Neural cell (in vitro differentiated cells): ENCODE measurements at regions not wholly inside any gene's neighbourhood (a gene's known extent, or its start where the extent isn't known, plus 50 kb on each side); places are given as distances from the start of the nearest gene placed in this dataset.

ENCODE experiments used
- H2AFZ ChIP-seq: fragments of 200-600, 300-800 bp; sonication (generic), shearing (Covaris generic); 2 replicates; pipeline ENCODE4 v1.6.0; 2014; ENCODE audit warnings: low read depth, mild to moderate bottlenecking, antibody characterized with exemption, low read length, moderate library complexity
- H3F3A ChIP-seq: fragments of 200-600 bp; shearing (Covaris generic); 2 replicates; pipeline ENCODE4 v1.6.1; 2016; ENCODE audit warnings: mild to moderate bottlenecking, moderate library complexity, mixed read lengths, antibody characterized with exemption, low read length; ENCODE audit not compliant: insufficient read depth, poor library complexity, severe bottlenecking
- H3K27ac ChIP-seq: fragments of 200-600, 300-800 bp; sonication (generic), shearing (Covaris generic); 2 replicates; pipeline ENCODE4 v1.5.1; 2014; ENCODE audit warnings: mild to moderate bottlenecking, low read length, moderate library complexity
- H3K27me3 ChIP-seq: fragments of 300-800, 200-600 bp; sonication (generic), shearing (Covaris generic); 2 replicates; pipeline ENCODE4 v1.6.0; 2014; ENCODE audit warnings: mild to moderate bottlenecking, low read depth, low read length, moderate library complexity; ENCODE audit not compliant: insufficient read depth
- H3K36me3 ChIP-seq: fragments of 300-800, 200-600 bp; sonication (generic), shearing (Covaris generic); 2 replicates; pipeline ENCODE4 v1.5.1; 2014; ENCODE audit warnings: mild to moderate bottlenecking, antibody characterized with exemption, low read length, moderate library complexity; ENCODE audit not compliant: insufficient read depth
- H3K4me2 ChIP-seq: fragments of 300-800, 200-600 bp; sonication (generic), shearing (Covaris generic); 2 replicates; pipeline ENCODE4 v1.6.0; 2014; ENCODE audit warnings: mild to moderate bottlenecking, low read length
- H3K4me3 ChIP-seq: fragments of 300-800, 200-600 bp; sonication (generic), shearing (Covaris generic); 2 replicates; pipeline ENCODE4 v1.5.1; 2014; ENCODE audit warnings: mild to moderate bottlenecking, low read length, moderate library complexity
- H3K79me2 ChIP-seq: fragments of 200-600 bp; shearing (Covaris generic); replicated peaks from 2 replicates; pipeline ENCODE4 v1.6.0; 2014; ENCODE audit warnings: mild to moderate bottlenecking, low read length, moderate library complexity; ENCODE audit not compliant: insufficient read depth
- H3K9ac ChIP-seq: fragments of 300-800, 200-600 bp; sonication (generic), shearing (Covaris generic); 2 replicates; pipeline ENCODE4 v1.6.1; 2016; ENCODE audit warnings: mild to moderate bottlenecking, low read length, mixed read lengths
- H3K9me2 ChIP-seq: fragments of 200-600 bp; shearing (Covaris generic); 2 replicates; pipeline ENCODE4 v1.6.1; 2016; ENCODE audit warnings: mild to moderate bottlenecking, low read length, mixed read lengths; ENCODE audit not compliant: insufficient read depth
- H3K9me3 ChIP-seq: fragments of 200-600, 300-800 bp; sonication (generic), shearing (Covaris generic); 2 replicates; pipeline ENCODE4 v1.6.1; 2016; ENCODE audit warnings: mild to moderate bottlenecking, mixed run types, low read length, moderate library complexity, mixed read lengths
- H4K20me1 ChIP-seq: fragments of 200-600 bp; shearing (Covaris generic); 2 replicates; pipeline ENCODE4 v1.6.1; 2016; ENCODE audit warnings: mild to moderate bottlenecking, mixed run types; ENCODE audit not compliant: insufficient read depth
- CTCF ChIP-seq: fragments of 450-650 bp; IDR thresholded peaks from 2 replicates; pipeline ENCODE4 v1.5.1; 2014; ENCODE audit warnings: antibody characterized with exemption, mild to moderate bottlenecking, moderate library complexity; ENCODE audit not compliant: poor library complexity, severe bottlenecking
- EP300 ChIP-seq: fragments of 450-650 bp; conservative IDR thresholded peaks from 2 replicates; pipeline ENCODE4 v1.6.1; 2014; ENCODE audit warnings: antibody characterized with exemption, mild to moderate bottlenecking, moderate library complexity; ENCODE audit not compliant: poor library complexity, severe bottlenecking
- EZH2 ChIP-seq: fragments of 200-600, 300-800 bp; shearing (Covaris generic), sonication (generic); IDR thresholded peaks from 2 replicates; pipeline ENCODE4 v1.6.1; 2014; ENCODE audit warnings: antibody characterized with exemption, low read length, borderline replicate concordance, mild to moderate bottlenecking; ENCODE audit not compliant: insufficient read depth, poor library complexity, severe bottlenecking
- MXI1 ChIP-seq: fragments of 450-650 bp; conservative IDR thresholded peaks from 2 replicates; pipeline ENCODE4 v1.6.1; 2014; ENCODE audit warnings: antibody characterized with exemption, mild to moderate bottlenecking; ENCODE audit not compliant: poor library complexity, severe bottlenecking
- POLR2AphosphoS5 ChIP-seq: IDR thresholded peaks from 2 replicates; pipeline ENCODE4 v1.6.1; 2012
- RAD21 ChIP-seq: fragments of 450-650 bp; conservative IDR thresholded peaks from 2 replicates; pipeline ENCODE4 v1.6.1; 2014; ENCODE audit warnings: antibody characterized with exemption, mild to moderate bottlenecking, moderate library complexity
- REST ChIP-seq: IDR thresholded peaks from 2 replicates; pipeline ENCODE4 v1.6.1; 2012; ENCODE audit warnings: borderline replicate concordance
- SMC3 ChIP-seq: fragments of 450-650 bp; conservative IDR thresholded peaks from 2 replicates; pipeline ENCODE4 v1.6.1; 2014; ENCODE audit warnings: antibody characterized with exemption, mild to moderate bottlenecking, moderate library complexity; ENCODE audit not compliant: poor library complexity
- TAF1 ChIP-seq: IDR thresholded peaks from 2 replicates; pipeline ENCODE4 v1.6.1; 2012; ENCODE audit warnings: low read depth

- Histone ChIP-seq H3K9me3 (no peaks in the 10 kb centered on the region), H2AFZ (no peak overlapping the region), H3K4me3 (no peak overlapping the region), H3F3A (no peaks in the 10 kb centered on the region), H4K20me1 (no peaks in the 10 kb centered on the region), H3K27ac (no peak overlapping the region), H3K79me2 (no peaks in the 10 kb centered on the region), H3K4me2 (no peak overlapping the region), H3K9ac (no peak overlapping the region), H3K27me3 (no peaks in the 10 kb centered on the region), H3K36me3 (no peaks in the 10 kb centered on the region), H3K9me2 (no peaks in the 10 kb centered on the region)
- TF ChIP-seq POLR2AphosphoS5: no peak
- TF ChIP-seq TAF1: no peak
- no peak for TF ChIP-seq SMC3
These were observed 268.4 kb downstream of the SOX4 start for GRCh38 chr6:21861942-21862341.

- Histone ChIP-seq H3K9me2 (no peaks in the 10 kb centered on the region), H3K4me3 (no peak overlapping the region), H3K9me3 (no peaks in the 10 kb centered on the region), H3K27me3 (no peaks in the 10 kb centered on the region), H3K79me2 (no peaks in the 10 kb centered on the region), H3K27ac (no peak overlapping the region), H4K20me1 (no peaks in the 10 kb centered on the region), H3F3A (no peaks in the 10 kb centered on the region), H3K9ac (no peak overlapping the region), H3K36me3 (no peaks in the 10 kb centered on the region), H2AFZ (no peak overlapping the region), H3K4me2 (no peak overlapping the region)
- no peak for TF ChIP-seq TAF1
These were observed 270.7 kb downstream of the SOX4 start for GRCh38 chr6:21864206-21864605.

GRCh38 chr6:21868226-21868625 lies 274.7 kb downstream of the SOX4 start:
- no peak overlapping the region for H3K4me2 ChIP-seq
- H3K27ac ChIP-seq: no peak overlapping the region
- no peak overlapping the region for H2AFZ ChIP-seq
- TF ChIP-seq SMC3 (no peak), POLR2AphosphoS5 (no peak), EZH2 (no peak), REST (no peak), TAF1 (no peak), EP300 (no peak), MXI1 (no peak), RAD21 (no peak), CTCF (no peak)
- no peaks in the 10 kb centered on the region for H3K9me2 ChIP-seq
- no peaks in the 10 kb centered on the region for H3K79me2 ChIP-seq
- no peak overlapping the region for H3K9ac ChIP-seq
- no peaks in the 10 kb centered on the region for H3K36me3 ChIP-seq
- no peaks in the 10 kb centered on the region for H3K27me3 ChIP-seq
- H3F3A ChIP-seq: no peaks in the 10 kb centered on the region
- H4K20me1 ChIP-seq: no peaks in the 10 kb centered on the region
- no peaks in the 10 kb centered on the region for H3K9me3 ChIP-seq
- no peak overlapping the region for H3K4me3 ChIP-seq
